Fibroblast of mammary gland (primary cell): ENCODE measurements at regions not wholly inside any gene's neighbourhood (a gene's known extent, or its start where the extent isn't known, plus 50 kb on each side); places are given as distances from the start of the nearest gene placed in this dataset.

Experiments
- DNase-seq: peaks from one replicate; pipeline ENCODE4 v3.0.0-alpha.2; 2010; ENCODE audit warnings: low read depth
- H3K4me3 ChIP-seq: 2 replicates; pipeline ENCODE4 v1.5.1; 2011; ENCODE audit warnings: low read depth, mild to moderate bottlenecking, low read length, moderate library complexity; ENCODE audit not compliant: control insufficient read depth
- CTCF ChIP-seq: conservative IDR thresholded peaks from 2 replicates; pipeline ENCODE4 v1.5.1; 2011; ENCODE audit warnings: low read depth, low read length, inconsistent platforms; ENCODE audit not compliant: control insufficient read depth, insufficient read depth

- no peak for DNase-seq
- no peak overlapping the region for H3K4me3 ChIP-seq
- no peak for TF ChIP-seq CTCF
Observed at GRCh38 chr17:79515110-79515509, 95.7 kb downstream of the RBFOX3 start.

- H3K4me3 ChIP-seq = no peak overlapping the region
- TF ChIP-seq CTCF = no peak
- no peak for DNase-seq
Observed at GRCh38 chr17:79513820-79514535, 96.9 kb downstream of the RBFOX3 start.

- TF ChIP-seq CTCF = no peak
- no peak for DNase-seq
- no peak overlapping the region for H3K4me3 ChIP-seq
Observed at GRCh38 chr17:79513206-79513605, 97.6 kb downstream of the RBFOX3 start.

GRCh38 chr17:79511471-79511870 lies 99.4 kb downstream of the RBFOX3 start:
- H3K4me3 ChIP-seq = no peak overlapping the region
- no peak for DNase-seq
- no peak for TF ChIP-seq CTCF

GRCh38 chr17:79510071-79510470 lies 100.8 kb downstream of the RBFOX3 start:
- TF ChIP-seq CTCF = no peak
- DNase-seq = no peak
- H3K4me3 ChIP-seq = no peak overlapping the region

GRCh38 chr17:79509490-79509889 lies 101.4 kb downstream of the RBFOX3 start:
- no peak for DNase-seq
- H3K4me3 ChIP-seq = no peak overlapping the region

More at GRCh38 chr17:79509490-79509889, 101.4 kb downstream of the RBFOX3 start:
- TF ChIP-seq CTCF = no peak
